Cardiac fibroblast (primary cell): ENCODE measurements at regions not wholly inside any gene's neighbourhood (a gene's known extent, or its start where the extent isn't known, plus 50 kb on each side); places are given as distances from the start of the nearest gene placed in this dataset.
A peak's percentile ranks its signal among the peaks of the same experiment; 100 is the strongest.

Experiments used
- DNase-seq, 2 donors: peaks; one replicate each; pipeline versions ENCODE4 v3.0.0 to v3.0.0-alpha.2; 2010; ENCODE audit warnings: low read depth in 2 of 2
- H3K4me3 ChIP-seq, 2 donors: replicated peaks in 1 of 2; 1 replicate in 1 of 2; 2 replicates in 1 of 2; pipeline ENCODE4 v1.5.1; 2011; ENCODE audit warnings: low read depth in 2 of 2, low read length in 2 of 2, mild to moderate bottlenecking in 2 of 2, moderate library complexity in 1 of 2
- CTCF ChIP-seq: IDR thresholded peaks from one replicate; pipeline ENCODE4 v1.5.1; 2011; ENCODE audit warnings: low read depth, mild to moderate bottlenecking, low read length, inconsistent platforms

- TF ChIP-seq CTCF, result no peak
- DNase-seq, result no peak
- H3K4me3 ChIP-seq, result no peak overlapping the region
Observed at GRCh38 chr21:35357041-35357780, 308.1 kb upstream of the RUNX1 start.

GRCh38 chr21:35354078-35354477 lies 305.0 kb upstream of the RUNX1 start:
- no peak for TF ChIP-seq CTCF
- no peak for DNase-seq
- no peak overlapping the region for H3K4me3 ChIP-seq

- TF ChIP-seq CTCF, result no peak
- no peak for DNase-seq
- no peak overlapping the region for H3K4me3 ChIP-seq
Observed at GRCh38 chr21:35352793-35353192, 303.7 kb upstream of the RUNX1 start.

DNA sequence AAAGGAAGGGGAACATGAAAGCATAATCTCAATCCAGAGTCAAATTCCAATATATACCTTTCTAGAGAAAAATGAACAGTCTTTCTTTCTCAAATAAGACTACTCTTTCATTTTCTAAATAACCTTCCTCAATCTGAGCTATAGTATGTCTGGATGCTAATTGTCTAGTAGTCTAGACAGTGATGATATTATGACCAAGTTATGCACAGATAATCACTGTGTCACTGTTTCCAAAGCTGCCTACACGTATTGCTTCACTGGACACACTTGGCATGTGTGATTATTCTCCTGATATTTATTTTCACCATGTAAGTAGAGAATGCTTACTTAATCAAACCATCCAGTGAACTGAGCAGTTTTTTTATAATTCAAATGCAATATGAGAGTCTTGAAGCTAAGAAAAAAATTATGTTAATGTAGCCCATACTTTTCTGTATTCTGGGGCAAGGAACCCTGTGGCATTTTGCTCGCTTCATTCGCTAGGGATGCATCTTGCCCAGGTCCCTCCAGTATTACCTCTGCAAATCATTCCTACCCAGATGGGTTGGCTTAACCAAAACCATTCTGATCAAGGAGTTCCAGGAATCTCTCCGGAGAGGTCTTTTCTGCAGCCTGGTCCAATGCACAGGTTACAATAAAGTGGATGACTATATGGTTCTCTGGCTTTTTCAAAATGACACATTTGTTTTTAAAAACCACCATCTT lies 303.1 kb upstream of the RUNX1 start:
- no peak for TF ChIP-seq CTCF
- H3K4me3 ChIP-seq, result no peak overlapping the region
- peak; percentile 68 to 87 for DNase-seq

DNA sequence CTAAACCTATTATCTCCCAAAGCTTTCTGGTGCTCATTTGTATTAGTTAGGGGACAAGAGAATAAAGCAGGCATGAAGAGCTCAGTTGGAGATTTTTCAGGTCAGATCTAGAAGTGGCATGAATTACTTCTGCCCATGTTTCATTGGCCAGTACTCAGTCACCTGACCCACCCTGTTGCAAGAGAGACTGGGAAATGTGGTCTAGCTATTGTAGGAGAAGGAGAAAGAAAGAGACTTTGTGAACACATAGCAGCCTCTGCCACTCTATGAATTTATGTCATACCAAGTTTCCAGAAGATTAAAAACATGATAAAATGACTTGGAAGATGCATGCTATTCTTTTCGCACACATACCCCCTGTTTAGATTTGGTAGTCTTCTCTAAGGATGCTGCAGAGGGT lies 302.3 kb upstream of the RUNX1 start:
- no peak for DNase-seq
- H3K4me3 ChIP-seq, result no peak overlapping the region
- TF ChIP-seq CTCF, result no peak

DNA sequence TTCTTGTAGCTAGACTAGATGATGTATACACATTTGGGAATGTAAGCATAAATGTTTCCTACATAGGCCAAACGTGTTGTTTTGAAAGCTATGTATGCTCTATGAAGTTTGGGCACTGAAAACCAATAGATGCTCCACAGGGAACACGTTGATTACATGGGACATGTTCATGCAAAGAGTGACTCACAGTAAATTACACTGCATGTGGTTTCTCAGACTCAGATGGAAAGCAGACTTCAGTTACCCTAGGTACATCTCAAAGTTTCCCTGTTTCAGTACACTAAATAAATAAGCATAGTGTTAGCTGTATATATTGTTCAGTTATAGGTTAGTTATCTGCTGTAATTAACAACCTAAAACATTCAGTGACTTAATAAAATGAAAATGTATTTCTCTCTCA lies 301.9 kb upstream of the RUNX1 start:
- TF ChIP-seq CTCF, result no peak
- peak in 1 of 2 donors; percentile 42 for DNase-seq
- H3K4me3 ChIP-seq, result no peak overlapping the region
